WTC11 (cell line): ENCODE measurements at regions not wholly inside any gene's neighbourhood (a gene's known extent, or its start where the extent isn't known, plus 50 kb on each side); places are given as distances from the start of the nearest gene placed in this dataset.

Source experiments
- ATAC-seq: fragments of 200-7000 bp; cut with Tn5 transposase; 2 replicates; pipeline ENCODE4 v1.10.0; 2021; ENCODE audit warnings: mild to moderate bottlenecking, moderate library complexity
- CTCF ChIA-PET: fragments of 300-600 bp; sonication (Branson Sonifier 250); formaldehyde crosslinking; loops from one replicate; lab custom pipeline; 2021; ENCODE audit warnings: antibody characterized with exemption; lab: Charles Lee
- POLR2A ChIA-PET: fragments of 350-600 bp; sonication (Branson Sonifier 250); formaldehyde crosslinking; loops from one replicate; lab custom pipeline; 2021; ENCODE audit warnings: antibody characterized with exemption; lab: Charles Lee
- DNase-seq: peaks from one replicate; pipeline ENCODE4 v3.0.0; 2021; ENCODE audit warnings: low spot score
- H3K27ac Mint-ChIP-seq: 2 replicates; pipeline ENCODE4 v1.8.0; 2021; ENCODE audit warnings: mixed read lengths
- H3K27me3 Mint-ChIP-seq: 2 replicates; pipeline ENCODE4 v1.8.0; 2021; ENCODE audit warnings: low read depth, mild to moderate bottlenecking, moderate library complexity, mixed read lengths
- H3K36me3 Mint-ChIP-seq: 2 replicates; pipeline ENCODE4 v1.8.0; 2021; ENCODE audit warnings: mixed read lengths
- H3K4me1 Mint-ChIP-seq: 2 replicates; pipeline ENCODE4 v1.8.0; 2022; ENCODE audit warnings: mixed read lengths
- H3K4me3 Mint-ChIP-seq: 2 replicates; pipeline ENCODE4 v1.8.0; 2021; ENCODE audit warnings: mild to moderate bottlenecking, moderate library complexity, mixed read lengths
- H3K9me3 Mint-ChIP-seq: 2 replicates; pipeline ENCODE4 v1.8.0; 2021; ENCODE audit warnings: mixed read lengths
- AR ChIP-seq: fragments of 250-450 bp; sonication (Bioruptor Pico); IDR thresholded peaks from 2 replicates; pipeline ENCODE4 v1.9.0; 2021; ENCODE audit warnings: mild to moderate bottlenecking
- ESRRA ChIP-seq: sonication (generic); formaldehyde crosslinking; IDR thresholded peaks from 2 replicates; pipeline ENCODE4 v1.8.1; 2022; ENCODE audit warnings: mild to moderate bottlenecking, missing genetic modification reagents, borderline replicate concordance
- FOXJ3 ChIP-seq: sonication (generic); formaldehyde crosslinking; IDR thresholded peaks from 2 replicates; pipeline ENCODE4 v1.9.0; 2021; ENCODE audit warnings: missing genetic modification reagents, mild to moderate bottlenecking, borderline replicate concordance
- GABPB1 ChIP-seq: sonication (generic); formaldehyde crosslinking; IDR thresholded peaks from 2 replicates; pipeline ENCODE4 v1.8.1; 2023; ENCODE audit warnings: mild to moderate bottlenecking, missing genetic modification reagents
- JUN ChIP-seq: sonication (generic); formaldehyde crosslinking; IDR thresholded peaks from 2 replicates; pipeline ENCODE4 v1.8.0; 2023; ENCODE audit warnings: mild to moderate bottlenecking, missing genetic modification reagents
- MXD4 ChIP-seq: fragments of 250-450 bp; sonication (Bioruptor Pico); IDR thresholded peaks from 2 replicates; pipeline ENCODE4 v1.8.0; 2021; ENCODE audit warnings: mild to moderate bottlenecking, moderate library complexity, borderline replicate concordance
- NFE2L1 ChIP-seq: sonication (generic); formaldehyde crosslinking; IDR thresholded peaks from 2 replicates; pipeline ENCODE4 v1.8.1; 2023; ENCODE audit warnings: missing genetic modification reagents
- NFYB ChIP-seq: sonication (generic); formaldehyde crosslinking; conservative IDR thresholded peaks from 2 replicates; pipeline ENCODE4 v1.8.0; 2022; ENCODE audit warnings: low read depth, missing genetic modification reagents
- NR2C2 ChIP-seq: sonication (generic); formaldehyde crosslinking; IDR thresholded peaks from 2 replicates; pipeline ENCODE4 v1.8.0; 2022; ENCODE audit warnings: mild to moderate bottlenecking, missing genetic modification reagents
- NR3C1 ChIP-seq: sonication (generic); formaldehyde crosslinking; conservative IDR thresholded peaks from 2 replicates; pipeline ENCODE4 v1.8.1; 2023; ENCODE audit warnings: low read depth, mild to moderate bottlenecking, missing genetic modification reagents
- OVOL2 ChIP-seq: fragments of 250-450 bp; sonication (Bioruptor Pico); IDR thresholded peaks from 2 replicates; pipeline ENCODE4 v1.9.0; 2021; ENCODE audit warnings: mild to moderate bottlenecking, borderline replicate concordance
- SP1 ChIP-seq: sonication (generic); formaldehyde crosslinking; conservative IDR thresholded peaks from 2 replicates; pipeline ENCODE4 v1.8.1; 2022; ENCODE audit warnings: missing genetic modification reagents
- TCF7 ChIP-seq: sonication (generic); formaldehyde crosslinking; IDR thresholded peaks from 2 replicates; pipeline ENCODE4 v1.8.0; 2022; ENCODE audit warnings: mild to moderate bottlenecking, low read depth, missing genetic modification reagents, moderate library complexity
- TEAD1 ChIP-seq: sonication (generic); formaldehyde crosslinking; IDR thresholded peaks from 2 replicates; pipeline ENCODE4 v1.8.0; 2022; ENCODE audit warnings: mild to moderate bottlenecking, missing genetic modification reagents
- TEAD4 ChIP-seq: sonication (generic); formaldehyde crosslinking; IDR thresholded peaks from 2 replicates; pipeline ENCODE4 v1.8.0; 2022; ENCODE audit warnings: mild to moderate bottlenecking, missing genetic modification reagents
- ZNF138 ChIP-seq: sonication (generic); formaldehyde crosslinking; conservative IDR thresholded peaks from 2 replicates; pipeline ENCODE4 v1.8.1; 2022; ENCODE audit warnings: mild to moderate bottlenecking, moderate library complexity, missing genetic modification reagents
- ZNF219 ChIP-seq: sonication (generic); formaldehyde crosslinking; IDR thresholded peaks from 2 replicates; pipeline ENCODE4 v1.8.0; 2023; ENCODE audit warnings: missing genetic modification reagents, mild to moderate bottlenecking, borderline replicate concordance
- ZNF232 ChIP-seq: sonication (generic); formaldehyde crosslinking; IDR thresholded peaks from 2 replicates; pipeline ENCODE4 v1.8.0; 2022; ENCODE audit warnings: mild to moderate bottlenecking, missing genetic modification reagents
- ZNF317 ChIP-seq: sonication (generic); formaldehyde crosslinking; IDR thresholded peaks from 2 replicates; pipeline ENCODE4 v1.8.1; 2023; ENCODE audit warnings: low read depth, mild to moderate bottlenecking, moderate library complexity, missing genetic modification reagents, borderline replicate concordance
- ZNF512 ChIP-seq: sonication (generic); formaldehyde crosslinking; IDR thresholded peaks from 2 replicates; pipeline ENCODE4 v1.8.1; 2022; ENCODE audit warnings: missing genetic modification reagents, borderline replicate concordance
- TF ChIP-seq, protein P1 (sequence below): sonication (generic); formaldehyde crosslinking; IDR thresholded peaks from 2 replicates; pipeline ENCODE4 v1.8.0; 2022; ENCODE audit warnings: mild to moderate bottlenecking, missing genetic modification reagents
- TF ChIP-seq, protein P2 (sequence below): fragments of 250-450 bp; sonication (Bioruptor Pico); IDR thresholded peaks from 2 replicates; pipeline ENCODE4 v1.9.0; 2021; ENCODE audit warnings: mild to moderate bottlenecking
- TF ChIP-seq, protein P3 (sequence below): sonication (generic); formaldehyde crosslinking; IDR thresholded peaks from 2 replicates; pipeline ENCODE4 v1.8.1; 2023; ENCODE audit warnings: mild to moderate bottlenecking, missing genetic modification reagents, moderate library complexity
- TF ChIP-seq, protein P4 (sequence below): sonication (generic); formaldehyde crosslinking; IDR thresholded peaks from 2 replicates; pipeline ENCODE4 v1.8.0; 2023; ENCODE audit warnings: missing genetic modification reagents
- TF ChIP-seq, protein P5 (sequence below): sonication (generic); formaldehyde crosslinking; conservative IDR thresholded peaks from 2 replicates; pipeline ENCODE4 v1.8.1; 2022; ENCODE audit warnings: mild to moderate bottlenecking, missing genetic modification reagents
- TF ChIP-seq, protein P6 (sequence below): sonication (generic); formaldehyde crosslinking; IDR thresholded peaks from 2 replicates; pipeline ENCODE4 v1.8.0; 2022; ENCODE audit warnings: missing genetic modification reagents

DNA sequence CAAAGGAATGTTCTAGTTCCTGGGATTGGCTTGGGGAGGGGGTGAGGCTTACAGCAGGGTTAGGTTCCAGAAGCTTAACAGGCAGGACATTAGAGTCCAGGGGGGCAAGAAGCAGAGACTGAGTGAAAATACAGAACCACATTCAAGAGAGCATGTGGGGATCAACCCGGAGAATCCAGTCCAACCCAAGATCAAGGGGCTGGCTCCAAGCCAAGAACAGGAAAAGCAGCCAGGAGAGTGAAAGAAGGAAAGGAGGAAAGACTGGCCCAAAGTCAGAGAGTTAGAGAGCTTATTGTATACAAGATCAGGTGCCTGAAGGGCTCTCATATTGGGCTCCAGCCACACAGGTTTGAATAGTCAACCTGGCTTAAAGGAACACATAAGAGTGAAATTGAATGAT, 190.3 kb upstream of the CDKN3 start:
- no peak overlapping the region for H3K27ac Mint-ChIP-seq
- peaks cover 15% of the 10 kb centered on the region for H3K9me3 Mint-ChIP-seq

DNA sequence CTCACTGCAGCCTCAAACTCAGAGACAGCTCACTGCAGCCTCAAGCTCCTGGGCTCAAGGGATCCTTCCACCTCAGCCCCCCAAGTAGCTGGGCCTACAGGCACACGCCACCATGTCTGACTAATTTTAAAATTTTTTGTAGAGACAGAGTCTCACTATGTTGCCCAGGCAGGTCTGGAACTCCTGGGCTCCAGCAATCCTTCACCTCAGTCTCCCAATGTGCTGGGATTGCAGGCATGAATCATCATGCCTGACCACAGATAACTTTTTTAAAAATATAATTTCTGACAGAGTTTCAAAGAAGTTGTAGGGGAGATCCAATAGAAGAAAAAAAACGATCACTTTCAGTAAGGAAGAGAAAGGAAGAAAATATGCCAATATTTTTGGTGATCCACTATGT, 189.7 kb upstream of the CDKN3 start:
- POLR2A ChIA-PET: no interaction called here
- no peak overlapping the region for H3K27ac Mint-ChIP-seq
- DNase-seq (no peak), ATAC-seq (no peak)
- H3K27me3 Mint-ChIP-seq: no peaks in the 10 kb centered on the region
- peaks cover 9% of the 10 kb centered on the region for H3K9me3 Mint-ChIP-seq
- no peaks in the 10 kb centered on the region for H3K4me1 Mint-ChIP-seq
- CTCF ChIA-PET: interaction anchor here (1.3 kb wide), 1 partner anchor 911 kb away, joined by 4 read pairs; no protein-coding TSS in a partner anchor
- peaks cover 9% of the 10 kb centered on the region for H3K36me3 Mint-ChIP-seq
- H3K4me3 Mint-ChIP-seq: no peak overlapping the region
- TF ChIP-seq ZNF512 (no peak), TEAD1 (CRISPR knock-in tag) (no peak), SP1 (CRISPR knock-in tag) (no peak), MXD4 (CRISPR knock-in tag) (no peak), NR3C1 (CRISPR knock-in tag) (no peak), AR (no peak), TCF7 (no peak), ZNF219 (CRISPR knock-in tag) (no peak), ZNF232 (CRISPR knock-in tag) (no peak), NFYB (CRISPR knock-in tag) (no peak)
- TF ChIP-seq, protein P1, sequence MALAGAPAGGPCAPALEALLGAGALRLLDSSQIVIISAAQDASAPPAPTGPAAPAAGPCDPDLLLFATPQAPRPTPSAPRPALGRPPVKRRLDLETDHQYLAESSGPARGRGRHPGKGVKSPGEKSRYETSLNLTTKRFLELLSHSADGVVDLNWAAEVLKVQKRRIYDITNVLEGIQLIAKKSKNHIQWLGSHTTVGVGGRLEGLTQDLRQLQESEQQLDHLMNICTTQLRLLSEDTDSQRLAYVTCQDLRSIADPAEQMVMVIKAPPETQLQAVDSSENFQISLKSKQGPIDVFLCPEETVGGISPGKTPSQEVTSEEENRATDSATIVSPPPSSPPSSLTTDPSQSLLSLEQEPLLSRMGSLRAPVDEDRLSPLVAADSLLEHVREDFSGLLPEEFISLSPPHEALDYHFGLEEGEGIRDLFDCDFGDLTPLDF: no peak
- TF ChIP-seq, protein P2, sequence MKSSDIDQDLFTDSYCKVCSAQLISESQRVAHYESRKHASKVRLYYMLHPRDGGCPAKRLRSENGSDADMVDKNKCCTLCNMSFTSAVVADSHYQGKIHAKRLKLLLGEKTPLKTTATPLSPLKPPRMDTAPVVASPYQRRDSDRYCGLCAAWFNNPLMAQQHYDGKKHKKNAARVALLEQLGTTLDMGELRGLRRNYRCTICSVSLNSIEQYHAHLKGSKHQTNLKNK: no peak
- TF ChIP-seq, protein P3, sequence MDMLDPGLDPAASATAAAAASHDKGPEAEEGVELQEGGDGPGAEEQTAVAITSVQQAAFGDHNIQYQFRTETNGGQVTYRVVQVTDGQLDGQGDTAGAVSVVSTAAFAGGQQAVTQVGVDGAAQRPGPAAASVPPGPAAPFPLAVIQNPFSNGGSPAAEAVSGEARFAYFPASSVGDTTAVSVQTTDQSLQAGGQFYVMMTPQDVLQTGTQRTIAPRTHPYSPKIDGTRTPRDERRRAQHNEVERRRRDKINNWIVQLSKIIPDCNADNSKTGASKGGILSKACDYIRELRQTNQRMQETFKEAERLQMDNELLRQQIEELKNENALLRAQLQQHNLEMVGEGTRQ (CRISPR knock-in tag): no peak

More for the DNA sequence above, 190.3 kb upstream of the CDKN3 start:
- no peaks in the 10 kb centered on the region for H3K4me1 Mint-ChIP-seq
- no peak overlapping the region for H3K4me3 Mint-ChIP-seq
- peaks cover 15% of the 10 kb centered on the region for H3K36me3 Mint-ChIP-seq
- ATAC-seq: no peak
- TF ChIP-seq, protein P4, sequence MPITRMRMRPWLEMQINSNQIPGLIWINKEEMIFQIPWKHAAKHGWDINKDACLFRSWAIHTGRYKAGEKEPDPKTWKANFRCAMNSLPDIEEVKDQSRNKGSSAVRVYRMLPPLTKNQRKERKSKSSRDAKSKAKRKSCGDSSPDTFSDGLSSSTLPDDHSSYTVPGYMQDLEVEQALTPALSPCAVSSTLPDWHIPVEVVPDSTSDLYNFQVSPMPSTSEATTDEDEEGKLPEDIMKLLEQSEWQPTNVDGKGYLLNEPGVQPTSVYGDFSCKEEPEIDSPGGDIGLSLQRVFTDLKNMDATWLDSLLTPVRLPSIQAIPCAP: no peak
- no peak for TF ChIP-seq FOXJ3
- TF ChIP-seq TCF7: no peak
- no peak for TF ChIP-seq GABPB1
- no peak for TF ChIP-seq ZNF138 (CRISPR knock-in tag)
- TF ChIP-seq, protein P5, sequence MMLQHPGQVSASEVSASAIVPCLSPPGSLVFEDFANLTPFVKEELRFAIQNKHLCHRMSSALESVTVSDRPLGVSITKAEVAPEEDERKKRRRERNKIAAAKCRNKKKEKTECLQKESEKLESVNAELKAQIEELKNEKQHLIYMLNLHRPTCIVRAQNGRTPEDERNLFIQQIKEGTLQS (CRISPR knock-in tag): no peak
- TF ChIP-seq, protein P6, sequence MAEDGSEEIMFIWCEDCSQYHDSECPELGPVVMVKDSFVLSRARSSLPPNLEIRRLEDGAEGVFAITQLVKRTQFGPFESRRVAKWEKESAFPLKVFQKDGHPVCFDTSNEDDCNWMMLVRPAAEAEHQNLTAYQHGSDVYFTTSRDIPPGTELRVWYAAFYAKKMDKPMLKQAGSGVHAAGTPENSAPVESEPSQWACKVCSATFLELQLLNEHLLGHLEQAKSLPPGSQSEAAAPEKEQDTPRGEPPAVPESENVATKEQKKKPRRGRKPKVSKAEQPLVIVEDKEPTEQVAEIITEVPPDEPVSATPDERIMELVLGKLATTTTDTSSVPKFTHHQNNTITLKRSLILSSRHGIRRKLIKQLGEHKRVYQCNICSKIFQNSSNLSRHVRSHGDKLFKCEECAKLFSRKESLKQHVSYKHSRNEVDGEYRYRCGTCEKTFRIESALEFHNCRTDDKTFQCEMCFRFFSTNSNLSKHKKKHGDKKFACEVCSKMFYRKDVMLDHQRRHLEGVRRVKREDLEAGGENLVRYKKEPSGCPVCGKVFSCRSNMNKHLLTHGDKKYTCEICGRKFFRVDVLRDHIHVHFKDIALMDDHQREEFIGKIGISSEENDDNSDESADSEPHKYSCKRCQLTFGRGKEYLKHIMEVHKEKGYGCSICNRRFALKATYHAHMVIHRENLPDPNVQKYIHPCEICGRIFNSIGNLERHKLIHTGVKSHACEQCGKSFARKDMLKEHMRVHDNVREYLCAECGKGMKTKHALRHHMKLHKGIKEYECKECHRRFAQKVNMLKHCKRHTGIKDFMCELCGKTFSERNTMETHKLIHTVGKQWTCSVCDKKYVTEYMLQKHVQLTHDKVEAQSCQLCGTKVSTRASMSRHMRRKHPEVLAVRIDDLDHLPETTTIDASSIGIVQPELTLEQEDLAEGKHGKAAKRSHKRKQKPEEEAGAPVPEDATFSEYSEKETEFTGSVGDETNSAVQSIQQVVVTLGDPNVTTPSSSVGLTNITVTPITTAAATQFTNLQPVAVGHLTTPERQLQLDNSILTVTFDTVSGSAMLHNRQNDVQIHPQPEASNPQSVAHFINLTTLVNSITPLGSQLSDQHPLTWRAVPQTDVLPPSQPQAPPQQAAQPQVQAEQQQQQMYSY (CRISPR knock-in tag): no peak
- no peak for TF ChIP-seq ESRRA (CRISPR knock-in tag)
- no peak for TF ChIP-seq NFE2L1 (CRISPR knock-in tag)
- TF ChIP-seq JUN: no peak
- no peak for TF ChIP-seq NR2C2 (CRISPR knock-in tag)
- TF ChIP-seq, protein P3 (CRISPR knock-in tag): no peak
- TF ChIP-seq ZNF317 (CRISPR knock-in tag): no peak
- no peak for TF ChIP-seq OVOL2 (CRISPR knock-in tag)
- no peak for TF ChIP-seq TEAD4 (CRISPR knock-in tag)
- TF ChIP-seq, all 79 proteins: peak for 0
- no peaks in the 10 kb centered on the region for H3K27me3 Mint-ChIP-seq
- ChIA-PET POLR2A (no interaction called here), CTCF (interaction anchor here (1.0 to 1.3 kb wide), 2 partner anchors 12 to 911 kb away, joined by 4 to 5 read pairs; no protein-coding TSS in a partner anchor)
- DNase-seq: no peak
